T-helper 2 cell treated with Interferon-gamma antibody and Interleukin-4, amounts not matched to agents 5 μg/mL and 100 μg/mL, for 36 hours (primary cell): ENCODE measurements at regions not wholly inside any gene's neighbourhood (a gene's known extent, or its start where the extent isn't known, plus 50 kb on each side); places are given as distances from the start of the nearest gene placed in this dataset.

Source experiments
- DNase-seq: peaks from one replicate; pipeline ENCODE4 v3.0.0; 2021; ENCODE audit warnings: low spot score
- H3K27ac Mint-ChIP-seq: one replicate; pipeline ENCODE4 v1.8.0; 2021; ENCODE audit warnings: mild to moderate bottlenecking, mixed read lengths
- H3K27me3 Mint-ChIP-seq: one replicate; pipeline ENCODE4 v1.8.0; 2021; ENCODE audit warnings: low read depth, mixed read lengths
- H3K36me3 Mint-ChIP-seq: one replicate; pipeline ENCODE4 v1.8.0; 2021; ENCODE audit warnings: low read depth, mixed read lengths
- H3K4me1 Mint-ChIP-seq: one replicate; pipeline ENCODE4 v1.8.0; 2021; ENCODE audit warnings: low read depth, mixed read lengths
- H3K4me3 Mint-ChIP-seq: one replicate; pipeline ENCODE4 v1.8.0; 2022; ENCODE audit warnings: mild to moderate bottlenecking, moderate library complexity, mixed read lengths
- H3K9me3 Mint-ChIP-seq: one replicate; pipeline ENCODE4 v1.8.0; 2021; ENCODE audit warnings: mixed read lengths

DNA sequence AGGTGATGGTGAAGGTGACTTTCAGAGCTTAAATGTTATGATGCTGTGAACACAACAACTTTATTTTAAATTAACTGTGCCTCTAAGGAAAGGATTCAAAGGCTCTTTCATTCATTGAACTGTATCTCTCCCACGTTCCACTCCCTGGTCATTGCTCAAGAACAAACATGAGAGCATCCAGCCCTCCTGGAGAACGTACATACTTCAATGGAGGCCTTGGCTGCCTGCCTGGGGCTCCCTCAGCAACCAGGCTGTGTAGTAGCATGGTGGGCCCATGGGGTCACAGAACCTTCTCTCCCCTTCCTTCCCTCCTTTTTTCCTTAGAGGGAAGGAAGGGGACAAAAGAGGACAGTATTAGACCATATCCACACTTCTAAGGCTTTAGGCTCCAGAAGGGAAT is 234.3 kb downstream of the CDC5L start:
- H3K4me1 Mint-ChIP-seq = peaks cover 8% of the 10 kb centered on the region

DNA sequence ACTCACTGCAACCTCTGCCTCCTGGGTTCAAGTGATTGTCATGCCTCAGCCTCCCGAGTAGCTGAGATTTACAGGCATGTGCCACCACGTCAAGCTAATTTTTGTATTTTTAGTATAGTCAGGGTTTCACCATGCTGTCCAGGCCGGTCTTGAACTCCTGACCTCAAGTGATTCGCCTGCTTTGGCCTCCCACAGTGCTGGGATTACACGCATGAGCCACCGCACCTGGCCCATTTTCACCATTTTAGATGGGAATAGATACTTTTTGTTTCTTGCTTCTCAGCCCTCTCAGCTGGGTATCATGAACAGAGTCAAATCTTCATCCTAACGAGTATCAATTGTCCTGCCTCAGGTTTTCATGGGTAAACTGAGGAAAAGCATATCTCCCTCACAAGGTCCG is 235.0 kb downstream of the CDC5L start:
- no peaks in the 10 kb centered on the region for H3K36me3 Mint-ChIP-seq
- no peaks in the 10 kb centered on the region for H3K27me3 Mint-ChIP-seq
- no peaks in the 10 kb centered on the region for H3K9me3 Mint-ChIP-seq
- no peak overlapping the region for H3K27ac Mint-ChIP-seq
- H3K4me1 Mint-ChIP-seq = peaks cover 12% of the 10 kb centered on the region
- no peak for DNase-seq
- no peak overlapping the region for H3K4me3 Mint-ChIP-seq

More for the DNA sequence above, 234.3 kb downstream of the CDC5L start:
- no peak overlapping the region for H3K27ac Mint-ChIP-seq
- no peak for DNase-seq
- no peaks in the 10 kb centered on the region for H3K27me3 Mint-ChIP-seq
- H3K36me3 Mint-ChIP-seq = no peaks in the 10 kb centered on the region
- no peaks in the 10 kb centered on the region for H3K9me3 Mint-ChIP-seq
- no peak overlapping the region for H3K4me3 Mint-ChIP-seq

DNA sequence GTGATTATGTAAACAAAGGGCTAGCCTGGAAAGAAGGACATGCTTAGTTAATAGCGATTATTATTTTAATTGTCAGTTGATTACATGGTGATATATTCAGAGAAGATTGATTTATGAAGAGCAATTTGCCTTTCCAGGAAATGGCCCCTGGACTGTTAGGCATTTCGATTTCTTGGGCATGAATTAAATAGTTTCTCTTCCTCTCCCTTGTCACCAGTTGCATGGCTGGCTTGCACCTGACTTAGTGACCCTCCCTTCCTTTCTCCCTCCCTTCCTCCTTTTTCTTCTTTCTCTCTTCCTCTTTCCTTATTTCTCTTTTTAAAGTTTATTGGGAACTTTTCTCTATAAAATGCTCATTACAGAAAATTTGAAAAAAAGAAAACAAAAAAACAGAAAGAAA is 235.4 kb downstream of the CDC5L start:
- no peak overlapping the region for H3K27ac Mint-ChIP-seq
- no peaks in the 10 kb centered on the region for H3K36me3 Mint-ChIP-seq
- H3K9me3 Mint-ChIP-seq = no peaks in the 10 kb centered on the region
- peaks cover 15% of the 10 kb centered on the region for H3K4me1 Mint-ChIP-seq
- no peak for DNase-seq
- H3K4me3 Mint-ChIP-seq = no peak overlapping the region
- no peaks in the 10 kb centered on the region for H3K27me3 Mint-ChIP-seq

DNA sequence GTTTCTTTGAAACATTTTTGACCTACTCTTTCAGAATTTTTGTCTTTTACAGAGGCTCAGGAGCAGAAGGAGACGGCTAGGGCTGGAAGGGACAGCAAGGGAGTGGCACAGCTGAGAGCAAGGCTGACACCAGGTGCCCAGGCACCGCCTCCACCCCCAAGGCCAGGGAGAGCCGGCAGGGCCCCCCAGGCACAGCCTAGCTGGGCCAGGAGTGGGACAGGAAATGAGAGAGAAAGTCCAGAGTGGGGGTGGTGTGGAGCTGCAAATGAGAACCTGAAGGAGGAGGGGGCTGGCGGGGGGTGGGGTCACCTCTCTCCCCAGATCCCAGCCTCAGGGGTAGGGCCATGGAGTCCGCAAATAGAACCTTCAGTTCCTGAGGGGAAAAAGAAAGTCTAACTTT is 236.7 kb downstream of the CDC5L start:
- no peak overlapping the region for H3K4me3 Mint-ChIP-seq
- DNase-seq = no peak
- no peaks in the 10 kb centered on the region for H3K36me3 Mint-ChIP-seq
- no peaks in the 10 kb centered on the region for H3K27me3 Mint-ChIP-seq
- H3K9me3 Mint-ChIP-seq = no peaks in the 10 kb centered on the region
- H3K4me1 Mint-ChIP-seq = peaks cover 17% of the 10 kb centered on the region
- H3K27ac Mint-ChIP-seq = no peak overlapping the region

DNA sequence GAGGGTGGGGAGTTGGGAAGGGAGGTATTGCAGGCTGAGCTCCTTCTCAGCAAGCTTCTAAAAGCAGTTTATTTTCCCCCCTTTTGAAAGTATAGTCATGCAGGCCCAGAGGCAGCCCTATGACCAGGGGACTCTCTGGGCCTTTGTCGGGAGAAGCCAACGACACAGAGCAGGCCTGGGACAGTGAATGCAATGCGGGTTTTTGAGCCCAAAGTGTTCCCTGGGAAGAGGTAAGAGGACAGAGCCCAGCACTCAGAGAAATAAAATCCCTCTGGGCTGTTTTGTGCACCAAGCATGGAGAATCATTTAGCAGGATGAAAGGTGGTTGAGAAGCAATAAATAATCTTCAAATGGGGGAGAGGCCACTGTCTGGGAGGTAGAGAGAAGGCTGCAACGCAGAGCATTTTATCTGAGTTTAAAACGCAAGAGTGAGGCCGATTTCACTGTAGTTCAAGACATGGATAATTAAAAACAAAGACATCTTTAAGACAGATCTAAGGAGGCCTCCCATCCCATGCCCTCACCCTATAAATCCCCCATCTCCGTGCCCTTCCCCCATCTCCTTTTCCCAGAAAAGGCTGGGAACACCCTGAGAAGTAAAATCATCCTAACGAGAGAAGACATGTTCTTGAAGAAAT is 237.5 kb downstream of the CDC5L start:
- Mint-ChIP-seq H3K27me3 (no peaks in the 10 kb centered on the region), H3K4me1 (peaks cover 19% of the 10 kb centered on the region), H3K4me3 (no peak overlapping the region), H3K27ac (no peak overlapping the region), H3K9me3 (no peaks in the 10 kb centered on the region), H3K36me3 (no peaks in the 10 kb centered on the region)
- DNase-seq = no peak

DNA sequence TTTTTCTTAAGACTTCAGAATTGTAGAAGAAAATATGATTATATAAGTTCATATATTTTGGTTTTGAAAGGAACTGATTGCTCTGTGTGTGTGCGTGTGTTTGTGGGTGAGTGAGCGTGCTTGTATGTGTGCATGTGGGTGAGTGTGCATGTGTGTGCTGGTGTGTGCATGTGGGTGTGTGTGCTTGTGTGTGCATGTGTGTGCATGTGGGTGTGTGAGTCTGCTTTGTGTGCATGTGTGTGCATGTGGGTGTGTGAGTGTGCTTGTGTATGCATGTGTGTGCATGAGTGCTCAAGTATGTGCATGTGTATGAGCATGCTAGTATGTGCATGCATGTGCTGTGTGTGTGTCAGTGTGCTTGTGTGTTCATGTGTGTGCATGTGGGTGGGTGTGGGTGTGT is 238.5 kb downstream of the CDC5L start:
- Mint-ChIP-seq H3K4me3 (no peak overlapping the region), H3K27me3 (no peaks in the 10 kb centered on the region), H3K36me3 (no peaks in the 10 kb centered on the region), H3K27ac (no peak overlapping the region), H3K9me3 (no peaks in the 10 kb centered on the region), H3K4me1 (peaks cover 24% of the 10 kb centered on the region)
- no peak for DNase-seq

DNA sequence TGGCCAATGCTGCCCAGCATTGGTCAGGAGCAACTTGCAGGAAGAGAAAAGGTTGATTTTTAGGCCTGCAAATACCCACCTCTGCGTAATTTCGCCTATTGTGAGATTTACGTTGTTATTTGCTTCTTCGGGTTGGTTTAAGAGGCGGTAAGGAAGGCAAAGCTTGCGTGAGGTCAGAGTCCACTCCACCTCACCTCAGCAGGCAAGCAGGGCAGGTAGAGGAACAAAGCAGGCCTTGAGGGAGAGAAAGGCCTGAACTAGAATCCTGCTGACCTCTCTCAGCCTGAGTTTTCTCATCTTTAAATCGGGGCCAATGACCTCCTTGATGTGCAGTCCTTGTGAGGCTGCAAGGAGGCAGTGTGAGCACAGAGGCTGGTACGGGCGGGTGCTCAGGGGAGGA is 239.1 kb downstream of the CDC5L start:
- H3K4me1 Mint-ChIP-seq = peaks cover 24% of the 10 kb centered on the region
- no peak for DNase-seq
- H3K9me3 Mint-ChIP-seq = no peaks in the 10 kb centered on the region
- no peaks in the 10 kb centered on the region for H3K36me3 Mint-ChIP-seq
- no peak overlapping the region for H3K27ac Mint-ChIP-seq
- no peaks in the 10 kb centered on the region for H3K27me3 Mint-ChIP-seq
- H3K4me3 Mint-ChIP-seq = no peak overlapping the region

DNA sequence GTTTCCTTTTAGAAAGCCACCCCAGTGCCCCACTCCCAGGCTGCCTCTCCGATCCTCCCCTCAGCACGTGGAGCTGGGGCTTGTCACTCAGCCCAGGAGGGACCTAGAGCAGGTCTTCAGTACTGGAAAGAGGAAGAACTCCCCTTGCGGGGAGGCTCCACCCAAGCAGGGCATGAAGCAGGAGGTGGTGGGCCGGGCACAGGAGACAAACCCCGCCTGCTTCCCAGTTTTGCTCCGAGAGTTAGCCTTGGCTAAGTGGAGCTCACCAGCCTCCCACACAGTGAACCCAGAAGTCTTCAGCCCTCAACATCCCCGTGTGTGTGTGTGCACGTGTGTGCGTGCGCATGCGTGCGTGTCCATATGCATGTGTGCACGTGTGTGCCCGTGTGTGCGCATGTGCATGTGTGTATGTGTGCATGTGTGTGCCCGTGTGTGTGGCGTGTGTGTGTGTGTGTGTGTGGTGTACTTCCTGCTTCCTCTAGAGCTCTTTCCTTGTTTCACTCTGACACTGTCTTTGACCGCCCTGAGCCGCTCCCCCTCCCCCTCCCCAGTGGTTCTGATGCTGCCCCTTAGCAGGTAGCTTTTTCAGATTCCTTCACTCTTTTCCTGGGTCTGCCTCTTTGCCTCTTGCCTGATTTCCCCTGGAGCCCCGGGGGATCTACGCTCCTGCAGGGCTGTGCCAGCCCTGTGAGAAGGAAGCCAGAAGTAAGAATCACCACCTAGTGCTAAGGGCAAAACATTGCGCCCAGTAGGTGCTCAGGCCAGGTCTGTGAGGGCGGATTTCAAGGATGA is 239.8 kb downstream of the CDC5L start:
- DNase-seq = no peak
- H3K4me1 Mint-ChIP-seq = peaks cover 24% of the 10 kb centered on the region
- no peaks in the 10 kb centered on the region for H3K9me3 Mint-ChIP-seq
- no peak overlapping the region for H3K4me3 Mint-ChIP-seq
- no peaks in the 10 kb centered on the region for H3K27me3 Mint-ChIP-seq
- peak overlapping the region; percentile 74 for H3K27ac Mint-ChIP-seq
- H3K36me3 Mint-ChIP-seq = no peaks in the 10 kb centered on the region

DNA sequence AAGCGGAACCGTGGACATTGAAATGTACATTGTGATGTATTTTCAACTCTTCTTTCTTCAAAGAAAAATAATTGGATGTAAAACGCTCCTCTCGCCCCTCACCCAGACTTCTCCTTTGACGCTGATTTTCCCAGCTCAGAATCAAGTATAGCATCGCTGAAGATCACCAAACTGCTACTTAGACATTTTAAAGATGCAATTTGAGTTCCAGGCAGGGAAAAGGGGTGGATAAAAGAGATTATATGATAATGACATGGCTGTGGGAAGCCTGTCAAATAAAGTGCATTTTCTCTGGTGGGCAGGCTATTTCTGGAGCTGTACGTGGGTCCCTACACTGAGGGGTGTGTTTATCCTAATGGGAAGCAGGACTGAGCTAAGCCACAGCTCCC is 240.4 kb downstream of the CDC5L start:
- Mint-ChIP-seq H3K9me3 (no peaks in the 10 kb centered on the region), H3K4me1 (peaks cover 22% of the 10 kb centered on the region), H3K4me3 (no peak overlapping the region), H3K27ac (no peak overlapping the region), H3K36me3 (no peaks in the 10 kb centered on the region), H3K27me3 (no peaks in the 10 kb centered on the region)
- DNase-seq = no peak

DNA sequence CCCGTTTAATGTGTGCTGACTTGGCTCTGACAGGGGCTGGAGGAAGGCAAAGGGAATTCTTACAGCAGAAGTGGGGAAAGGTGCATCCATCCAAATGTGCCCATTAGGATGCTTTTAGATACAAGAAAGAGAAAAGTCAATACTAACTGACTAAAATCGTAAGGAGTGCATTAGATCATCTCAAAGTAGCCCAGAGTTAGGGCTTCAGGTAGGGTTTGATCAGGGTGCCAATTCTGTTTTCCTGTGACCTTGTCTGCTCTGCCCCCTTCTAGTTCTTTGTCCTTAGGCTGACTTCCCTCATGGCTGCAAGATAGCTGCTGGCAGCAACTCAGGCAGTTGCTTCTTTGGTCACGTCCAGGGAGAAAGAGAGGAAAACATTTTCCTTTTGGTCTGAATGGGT is 240.8 kb downstream of the CDC5L start:
- no peak for DNase-seq
- Mint-ChIP-seq H3K9me3 (no peaks in the 10 kb centered on the region), H3K4me3 (no peak overlapping the region), H3K27ac (peak overlapping the region; percentile 16), H3K36me3 (no peaks in the 10 kb centered on the region), H3K27me3 (no peaks in the 10 kb centered on the region), H3K4me1 (peaks cover 19% of the 10 kb centered on the region)

DNA sequence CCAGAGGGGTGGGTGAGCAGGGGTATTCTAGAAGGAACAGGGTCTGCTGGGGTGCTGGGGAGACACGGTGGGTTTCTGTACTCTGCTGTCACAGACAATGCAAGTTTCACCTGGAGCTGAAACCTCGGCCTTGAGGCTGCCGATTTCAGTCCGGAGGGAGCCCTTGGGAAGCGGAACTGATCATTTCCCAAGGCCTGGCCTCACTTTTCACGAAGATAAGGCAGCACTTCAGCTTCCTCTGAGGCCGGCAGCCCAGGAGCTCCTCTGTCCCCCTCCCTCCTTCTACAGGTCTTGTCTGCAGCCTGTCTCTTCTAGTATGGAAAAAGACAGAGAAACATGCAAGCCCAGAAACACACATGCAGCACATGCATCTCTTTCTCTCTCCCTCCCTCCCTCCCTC is 242.1 kb downstream of the CDC5L start:
- H3K27ac Mint-ChIP-seq = no peak overlapping the region
- no peaks in the 10 kb centered on the region for H3K27me3 Mint-ChIP-seq
- no peak overlapping the region for H3K4me3 Mint-ChIP-seq

DNA sequence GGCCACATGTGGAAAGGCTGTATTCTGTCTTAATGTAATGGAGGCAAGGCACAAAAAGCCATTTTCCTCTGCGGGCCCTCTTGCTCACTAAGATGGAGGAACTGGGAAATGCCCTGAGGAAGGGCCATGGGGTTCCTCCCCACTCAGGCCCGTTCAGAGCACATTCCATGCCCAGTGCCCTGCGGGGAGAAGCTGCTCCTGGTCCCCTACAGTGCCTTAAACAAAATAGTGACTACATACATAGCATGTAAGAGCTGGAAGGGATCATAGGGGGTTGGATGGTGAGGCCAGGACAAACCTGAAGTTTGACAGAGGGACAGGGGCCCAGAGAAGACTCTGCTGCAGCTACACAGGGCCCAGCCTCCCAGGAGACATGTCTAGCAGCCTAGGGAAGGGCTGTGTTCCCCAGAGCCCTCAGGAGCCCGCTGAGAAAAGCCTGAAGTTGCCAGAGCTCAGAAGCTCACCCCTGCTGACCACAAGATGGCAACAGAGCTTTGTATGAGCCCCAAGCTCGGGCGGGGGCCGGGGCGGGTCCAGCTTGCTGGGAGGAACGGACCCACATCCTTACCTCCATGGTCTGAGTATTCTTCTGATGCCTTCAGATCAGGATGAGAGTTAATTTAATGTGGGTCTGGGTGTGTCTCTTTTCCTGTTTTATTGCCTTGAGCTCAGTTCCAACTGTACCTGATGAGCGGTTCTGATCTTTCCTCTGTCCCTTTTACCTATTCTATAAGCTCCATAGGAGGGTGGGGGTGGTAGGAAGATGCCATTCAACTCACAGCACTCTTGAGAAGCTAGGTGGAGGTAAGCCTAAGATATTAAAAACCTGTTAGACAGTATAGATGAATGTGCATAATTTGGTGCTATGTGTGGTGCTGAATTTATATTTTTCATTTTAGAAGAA is 242.9 kb downstream of the CDC5L start:
- Mint-ChIP-seq H3K27me3 (no peaks in the 10 kb centered on the region), H3K4me1 (peaks cover 15% of the 10 kb centered on the region), H3K36me3 (no peaks in the 10 kb centered on the region), H3K4me3 (no peak overlapping the region), H3K9me3 (no peaks in the 10 kb centered on the region), H3K27ac (no peak overlapping the region)
- peak; percentile 49 for DNase-seq

More for the DNA sequence above, 242.1 kb downstream of the CDC5L start:
- Mint-ChIP-seq H3K36me3 (no peaks in the 10 kb centered on the region), H3K4me1 (peaks cover 15% of the 10 kb centered on the region), H3K9me3 (no peaks in the 10 kb centered on the region)
- no peak for DNase-seq

DNA sequence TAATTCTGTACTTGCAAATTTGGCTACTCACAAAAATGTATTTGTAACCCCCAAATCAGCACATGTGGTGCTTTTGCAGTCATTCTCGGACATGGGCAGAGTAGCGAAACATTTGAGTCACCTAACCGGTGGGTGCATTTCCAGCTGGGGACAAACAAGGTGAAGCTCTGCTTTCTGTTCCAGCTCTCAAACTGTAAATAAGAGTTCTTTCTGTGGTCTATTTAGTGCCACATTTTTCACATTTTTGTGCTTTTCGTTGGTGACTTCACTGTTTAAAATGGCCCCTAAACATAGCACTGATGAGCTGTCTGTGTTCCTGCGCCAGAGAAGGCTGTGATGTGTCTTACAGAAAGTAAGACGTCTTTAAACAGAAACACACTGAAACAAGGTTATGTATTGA is 244.5 kb downstream of the CDC5L start:
- no peaks in the 10 kb centered on the region for H3K36me3 Mint-ChIP-seq
- H3K27me3 Mint-ChIP-seq = no peaks in the 10 kb centered on the region
- no peaks in the 10 kb centered on the region for H3K9me3 Mint-ChIP-seq
- H3K4me1 Mint-ChIP-seq = peaks cover 15% of the 10 kb centered on the region
- no peak for DNase-seq
- no peak overlapping the region for H3K4me3 Mint-ChIP-seq
- no peak overlapping the region for H3K27ac Mint-ChIP-seq

DNA sequence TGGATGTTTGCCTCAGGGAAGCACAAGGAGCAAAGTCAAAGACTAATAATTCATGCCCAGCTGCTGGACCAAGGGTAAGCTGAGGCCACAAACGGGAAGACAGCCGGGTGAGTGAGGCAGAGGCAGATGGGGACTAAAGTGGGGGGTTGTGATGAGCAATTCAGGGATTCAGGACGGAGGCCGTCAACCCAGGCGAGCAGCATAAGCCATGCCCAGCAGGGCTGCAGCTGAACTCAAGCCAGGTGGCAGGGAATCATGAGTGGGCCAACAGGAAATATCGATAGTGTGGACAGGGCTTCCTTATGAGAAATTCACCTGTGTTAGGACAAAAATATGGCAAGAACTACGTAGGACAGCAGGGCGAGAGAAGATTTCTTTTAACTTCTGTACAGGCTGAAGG is 246.8 kb downstream of the CDC5L start:
- no peak overlapping the region for H3K4me3 Mint-ChIP-seq
- H3K9me3 Mint-ChIP-seq = no peaks in the 10 kb centered on the region
- no peak overlapping the region for H3K27ac Mint-ChIP-seq
- DNase-seq = no peak
- peaks cover 7% of the 10 kb centered on the region for H3K4me1 Mint-ChIP-seq
- no peaks in the 10 kb centered on the region for H3K27me3 Mint-ChIP-seq
- no peaks in the 10 kb centered on the region for H3K36me3 Mint-ChIP-seq
